AG09319 (cell line): ENCODE measurements at regions not wholly inside any gene's neighbourhood (a gene's known extent, or its start where the extent isn't known, plus 50 kb on each side); places are given as distances from the start of the nearest gene placed in this dataset.

ENCODE experiments used
- DNase-seq: peaks from one replicate; pipeline ENCODE4 v3.0.0-alpha.2; 2010; ENCODE audit warnings: low read depth; ENCODE audit errors: extremely low read depth
- TF ChIP-seq, protein P1 (sequence below): IDR thresholded peaks from 2 replicates; pipeline ENCODE4 v1.5.1; 2011; ENCODE audit warnings: low read depth, mild to moderate bottlenecking, inconsistent platforms, low read length, moderate library complexity

DNA sequence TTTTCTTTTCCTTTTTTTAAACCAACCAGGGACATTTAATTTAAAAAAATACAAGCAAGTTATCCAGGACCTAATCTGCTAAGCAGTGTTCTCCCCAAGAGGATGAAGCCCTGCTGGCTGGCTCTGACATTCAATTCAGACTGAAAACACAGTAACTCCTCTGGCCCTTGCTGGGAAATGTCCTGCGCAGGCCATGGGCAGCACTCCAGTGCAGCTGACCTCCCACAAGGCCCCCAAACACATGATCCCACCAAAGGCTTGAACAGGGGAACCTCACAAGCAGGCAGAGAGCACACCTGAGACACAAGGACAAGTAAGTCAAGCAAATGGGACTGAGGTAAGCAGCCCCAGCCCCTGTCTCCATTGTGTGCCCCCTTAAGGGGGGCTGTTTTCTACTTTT lies 56.9 kb upstream of the FHIP2A start:
- TF ChIP-seq, protein P1, sequence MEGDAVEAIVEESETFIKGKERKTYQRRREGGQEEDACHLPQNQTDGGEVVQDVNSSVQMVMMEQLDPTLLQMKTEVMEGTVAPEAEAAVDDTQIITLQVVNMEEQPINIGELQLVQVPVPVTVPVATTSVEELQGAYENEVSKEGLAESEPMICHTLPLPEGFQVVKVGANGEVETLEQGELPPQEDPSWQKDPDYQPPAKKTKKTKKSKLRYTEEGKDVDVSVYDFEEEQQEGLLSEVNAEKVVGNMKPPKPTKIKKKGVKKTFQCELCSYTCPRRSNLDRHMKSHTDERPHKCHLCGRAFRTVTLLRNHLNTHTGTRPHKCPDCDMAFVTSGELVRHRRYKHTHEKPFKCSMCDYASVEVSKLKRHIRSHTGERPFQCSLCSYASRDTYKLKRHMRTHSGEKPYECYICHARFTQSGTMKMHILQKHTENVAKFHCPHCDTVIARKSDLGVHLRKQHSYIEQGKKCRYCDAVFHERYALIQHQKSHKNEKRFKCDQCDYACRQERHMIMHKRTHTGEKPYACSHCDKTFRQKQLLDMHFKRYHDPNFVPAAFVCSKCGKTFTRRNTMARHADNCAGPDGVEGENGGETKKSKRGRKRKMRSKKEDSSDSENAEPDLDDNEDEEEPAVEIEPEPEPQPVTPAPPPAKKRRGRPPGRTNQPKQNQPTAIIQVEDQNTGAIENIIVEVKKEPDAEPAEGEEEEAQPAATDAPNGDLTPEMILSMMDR, result no peak
- DNase-seq, result no peak

DNA sequence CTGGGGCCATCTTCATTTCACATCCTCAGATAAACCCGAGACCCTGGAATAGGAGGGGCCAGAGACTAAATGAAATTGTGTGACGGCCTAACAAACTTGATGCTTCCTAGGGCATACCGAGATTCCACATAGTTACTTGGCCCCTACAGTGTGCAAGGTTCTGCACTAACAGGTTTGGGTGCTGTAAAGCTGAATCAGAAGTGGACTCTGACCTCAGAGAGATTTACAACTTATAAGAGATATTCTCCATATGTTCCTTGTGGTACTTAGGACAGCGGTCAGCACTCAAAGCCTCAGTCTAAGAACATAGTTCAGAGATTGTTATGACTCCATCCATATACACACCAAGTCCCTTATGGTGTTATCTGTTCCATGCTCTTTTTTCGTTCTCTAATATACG lies 55.1 kb upstream of the FHIP2A start:
- no peak for DNase-seq
- TF ChIP-seq, protein P1, result no peak

DNA sequence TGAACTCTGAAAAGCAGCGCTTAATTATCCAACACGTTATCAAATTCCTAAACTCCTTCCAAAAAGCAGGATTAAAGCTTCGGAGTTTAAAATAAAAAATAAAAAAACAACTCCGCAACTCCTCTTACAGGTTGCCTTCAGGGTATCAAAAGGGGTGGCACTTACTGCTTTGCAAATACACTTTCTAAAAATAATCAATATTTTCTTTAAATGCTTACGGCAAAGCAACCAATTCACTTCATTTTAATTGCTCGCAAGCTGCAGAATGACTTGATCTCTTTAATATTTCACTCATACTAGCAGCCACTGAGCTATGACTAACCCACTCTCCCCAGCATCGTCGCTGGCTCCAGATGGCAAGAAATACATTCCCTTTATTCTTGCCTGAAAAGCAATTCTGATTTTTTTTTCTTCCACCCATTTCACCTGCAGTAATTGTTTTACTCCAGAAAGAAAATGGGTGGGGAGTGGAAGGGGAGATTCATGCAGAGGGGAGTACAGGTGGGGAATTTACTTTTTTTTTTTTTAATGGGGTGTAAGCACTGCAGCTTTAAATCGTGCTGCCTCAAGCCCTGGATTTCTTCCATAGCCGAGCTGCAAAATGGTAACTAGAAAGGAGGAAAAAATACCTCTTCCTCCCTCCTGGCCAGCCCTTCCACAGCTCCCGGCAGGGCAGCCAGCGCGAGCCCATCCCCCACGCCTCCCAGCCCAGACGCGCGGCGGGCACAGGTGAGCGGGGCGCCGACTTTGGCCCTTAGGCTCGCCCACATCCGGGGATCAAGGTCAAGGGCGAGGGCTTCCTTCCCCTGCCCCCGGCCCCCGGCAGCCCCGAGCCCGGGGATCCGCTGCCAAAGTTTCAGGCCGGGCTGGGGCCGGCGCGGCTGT lies 54.2 kb upstream of the FHIP2A start:
- TF ChIP-seq, protein P1, result no peak
- no peak for DNase-seq

DNA sequence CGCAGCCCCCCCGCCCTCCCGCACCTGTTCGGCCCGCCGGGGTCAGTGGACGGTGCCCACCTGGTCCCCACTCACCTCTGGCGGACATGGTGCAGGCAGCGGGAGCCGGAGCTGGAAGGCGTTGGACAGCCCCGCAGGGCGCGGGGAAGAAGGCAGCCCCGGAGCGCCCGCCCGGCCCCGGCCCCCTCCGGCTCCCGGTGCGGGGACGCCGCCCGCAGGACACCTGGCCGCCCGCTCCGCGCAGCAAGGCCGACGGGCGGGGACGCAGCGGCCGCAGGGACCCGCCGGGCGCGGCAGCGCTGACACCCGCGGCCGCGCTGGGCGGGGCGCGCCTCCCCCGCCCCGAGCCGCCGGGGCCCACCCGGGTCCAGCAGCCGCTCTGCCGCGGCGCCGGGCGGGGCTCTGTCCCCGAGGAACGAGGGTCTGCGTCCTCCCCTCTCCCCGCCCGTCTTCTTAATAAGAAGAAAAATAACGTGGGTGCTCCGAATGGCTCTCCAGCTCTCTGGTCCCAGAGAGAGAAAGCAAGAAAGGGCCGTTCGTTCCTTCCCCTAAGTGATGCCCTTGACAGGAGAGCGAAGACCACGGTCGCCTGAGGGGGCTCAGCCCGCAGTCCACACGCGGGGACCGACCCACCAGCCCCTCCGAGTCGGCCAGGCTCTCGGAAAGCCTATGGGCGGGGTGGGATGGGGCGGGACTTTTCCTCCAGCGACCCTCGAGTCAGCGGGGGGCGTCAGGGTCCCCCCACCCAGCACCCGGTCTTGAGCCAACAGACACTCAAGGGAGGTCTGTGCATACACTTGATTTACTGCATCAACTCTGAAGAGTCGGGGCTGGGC lies 53.4 kb upstream of the FHIP2A start:
- no peak for DNase-seq
- TF ChIP-seq, protein P1, result no peak

DNA sequence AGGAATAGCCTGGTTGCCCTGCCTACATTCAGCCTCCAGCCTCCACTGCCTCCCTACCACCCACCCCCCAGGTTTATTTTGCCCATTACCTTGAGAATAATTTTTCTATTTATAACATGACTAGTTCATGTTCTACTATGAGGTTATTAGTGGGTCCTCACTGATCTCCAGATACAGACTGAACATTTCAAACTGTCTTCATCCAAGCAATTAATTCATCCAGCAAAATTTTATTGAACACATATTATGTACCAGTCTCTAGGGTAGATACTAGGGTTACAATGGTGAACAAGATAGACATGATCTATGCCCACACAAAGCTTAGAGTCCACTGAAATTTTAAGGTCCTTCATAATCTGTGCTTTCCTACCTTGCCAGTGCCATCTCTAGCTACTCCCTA lies 51.6 kb upstream of the FHIP2A start:
- no peak for DNase-seq
- TF ChIP-seq, protein P1, result no peak

DNA sequence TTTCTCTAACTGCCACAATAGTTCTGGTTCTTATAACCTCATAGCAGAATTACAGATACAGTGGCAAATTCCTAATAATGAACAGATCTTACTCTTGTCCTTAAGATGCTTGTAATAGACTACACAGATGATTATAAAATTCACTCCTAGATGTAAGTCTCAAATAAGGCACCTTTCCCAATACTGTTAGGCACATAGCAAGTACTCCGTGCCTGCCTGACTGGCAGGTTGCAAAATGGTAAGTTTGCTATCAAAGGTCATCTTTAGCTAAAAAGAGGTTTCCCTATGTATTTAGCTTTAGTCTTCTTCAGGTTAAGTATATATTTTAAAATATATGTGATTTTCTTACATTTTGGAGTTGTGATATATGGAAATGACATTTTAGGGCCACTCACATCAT lies 50.4 kb upstream of the FHIP2A start:
- no peak for DNase-seq
- TF ChIP-seq, protein P1, result no peak

DNA sequence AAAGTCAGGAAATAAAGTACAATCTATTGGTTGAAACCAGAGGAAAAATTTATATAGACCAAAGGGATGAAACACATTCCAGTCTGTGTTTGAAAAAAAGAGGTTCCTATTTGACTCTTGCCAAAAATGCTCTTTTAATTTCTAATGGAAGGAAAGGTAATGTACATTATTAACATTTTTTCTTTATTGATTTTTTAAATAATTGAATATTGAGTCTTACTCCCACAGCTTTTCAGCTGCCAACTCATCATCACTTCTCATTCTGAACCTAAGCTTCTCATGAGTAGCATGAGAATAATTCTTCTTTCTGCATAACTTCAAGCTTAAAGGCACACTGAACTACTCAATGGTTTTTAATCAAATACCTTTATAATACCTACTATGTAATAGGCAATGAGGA lies 49.8 kb upstream of the FHIP2A start:
- no peak for DNase-seq
- TF ChIP-seq, protein P1, result no peak
